ENCODE measurements at regions not wholly inside any gene's neighbourhood (a gene's known extent, or its start where the extent isn't known, plus 50 kb on each side); places are given as distances from the start of the nearest gene placed in this dataset.
"Not testable (repeated sequence)": the region's sequence is repeated elsewhere in the genome, so short reads cannot be mapped to it uniquely, and the experiment has no call there.

GRCh38 chr21:25215698-25216384, 391.4 kb downstream of the MRPL39 start:
- no peak for DNase-seq

GRCh38 chr21:25214676-25215075, 392.6 kb downstream of the MRPL39 start:
- no peak for DNase-seq

GRCh38 chr21:25199944-25200343, 407.3 kb downstream of the MRPL39 start:
- DNase-seq, result no peak

GRCh38 chr21:25191141-25191540, 416.1 kb downstream of the MRPL39 start:
- no peak for DNase-seq

GRCh38 chr21:25189497-25189896, 417.8 kb downstream of the MRPL39 start:
- DNase-seq, result no peak

- no peak for DNase-seq
These were observed 418.6 kb downstream of the MRPL39 start for GRCh38 chr21:25188677-25189079.

GRCh38 chr21:25186273-25186672, 421.0 kb downstream of the MRPL39 start:
- no peak for DNase-seq

GRCh38 chr21:25183577-25183976, 423.7 kb downstream of the MRPL39 start:
- no peak for DNase-seq

GRCh38 chr21:25181690-25182089, 425.6 kb downstream of the MRPL39 start:
- DNase-seq, result not testable (repeated sequence)

GRCh38 chr21:25179116-25179515, 428.2 kb downstream of the MRPL39 start:
- no peak for DNase-seq

GRCh38 chr21:25176637-25177412, 430.5 kb downstream of the MRPL39 start:
- DNase-seq, result no peak

- DNase-seq, result no peak
These were observed 431.3 kb downstream of the MRPL39 start for GRCh38 chr21:25175938-25176337.

GRCh38 chr21:25171438-25171837, 435.8 kb downstream of the MRPL39 start:
- no peak for DNase-seq

- no peak for DNase-seq
These were observed 436.6 kb downstream of the MRPL39 start for GRCh38 chr21:25170681-25171080.

GRCh38 chr21:25169370-25169769, 437.9 kb downstream of the MRPL39 start:
- DNase-seq, result no peak

GRCh38 chr21:25166904-25167303, 440.4 kb downstream of the MRPL39 start:
- DNase-seq, result not testable (repeated sequence)

- no peak for DNase-seq
These were observed 445.7 kb downstream of the MRPL39 start for GRCh38 chr21:25161571-25161970.

GRCh38 chr21:25155020-25155419, 452.3 kb downstream of the MRPL39 start:
- not testable (repeated sequence) for DNase-seq

- DNase-seq, result no peak
These were observed 458.3 kb downstream of the MRPL39 start for GRCh38 chr21:25149022-25149421.

GRCh38 chr21:25139414-25139813, 467.9 kb downstream of the MRPL39 start:
- DNase-seq, result no peak

- DNase-seq, result no peak
These were observed 473.3 kb downstream of the MRPL39 start for GRCh38 chr21:25133939-25134338.

- DNase-seq, result no peak
These were observed 479.5 kb downstream of the MRPL39 start for GRCh38 chr21:25127811-25128210.

- DNase-seq, result no peak
These were observed 480.3 kb downstream of the MRPL39 start for GRCh38 chr21:25127007-25127406.

- DNase-seq, result no peak
These were observed 480.7 kb downstream of the MRPL39 start for GRCh38 chr21:25126564-25126963.

Measured in CD4-positive, alpha-beta T cell treated with Interferon alpha-2 for 1 hour (primary cell).